MV-4-11 (cell line): ENCODE measurements at regions not wholly inside any gene's neighbourhood (a gene's known extent, or its start where the extent isn't known, plus 50 kb on each side); places are given as distances from the start of the nearest gene placed in this dataset.
A peak's percentile ranks its signal among the peaks of the same experiment; 100 is the strongest.

ENCODE experiments used
- DNase-seq: peaks from one replicate; lab custom pipeline; 2025; lab: John Stamatoyannopoulos, UW

GRCh38 chr5:21171038-21171437, 1183.0 kb upstream of the CDH18 start:
- DNase-seq, result no peak

- DNase-seq, result no peak
These were observed 1180.6 kb upstream of the CDH18 start for GRCh38 chr5:21168557-21168956.

GRCh38 chr5:21165344-21165743, 1177.3 kb upstream of the CDH18 start:
- DNase-seq, result no peak

DNA sequence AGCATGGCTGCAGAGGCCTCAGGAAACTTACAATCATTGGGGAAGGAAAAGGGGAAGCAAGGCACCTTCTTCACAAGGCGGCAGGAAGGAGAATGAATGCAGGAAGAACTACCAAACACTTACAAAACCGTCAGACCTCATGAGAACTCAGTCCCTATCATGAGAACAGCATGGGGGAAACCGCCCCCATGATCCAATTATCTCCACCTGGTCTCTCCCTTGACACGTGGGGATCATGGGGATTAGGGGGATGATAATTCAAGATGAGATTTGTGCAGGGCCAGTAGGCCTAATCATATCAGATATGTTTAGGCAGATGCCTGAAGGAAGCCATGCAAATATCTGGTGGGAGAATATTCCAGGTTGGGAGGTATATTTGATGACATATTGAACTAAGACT, 1176.4 kb upstream of the CDH18 start:
- DNase-seq, result no peak

- no peak for DNase-seq
These were observed 1171.6 kb upstream of the CDH18 start for GRCh38 chr5:21159510-21160059.

DNA sequence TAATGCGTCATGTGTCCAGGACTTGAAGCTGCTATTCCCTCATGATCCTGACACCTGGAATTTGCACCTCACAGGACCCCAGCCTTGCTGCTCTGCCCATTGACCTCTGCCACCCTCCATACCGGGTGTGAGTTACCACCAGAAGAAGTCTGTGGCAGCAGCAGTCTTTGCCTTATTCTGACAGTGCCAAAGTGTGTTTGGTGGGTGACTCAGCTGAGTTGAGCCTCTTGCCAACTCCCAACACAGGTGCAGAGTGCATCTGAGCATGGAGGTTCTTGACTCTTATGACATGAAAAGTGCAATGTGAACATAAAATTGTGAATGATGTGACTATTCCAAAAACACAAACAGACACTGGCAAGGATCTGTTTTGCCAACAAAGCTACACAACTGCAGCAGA, 1166.5 kb upstream of the CDH18 start:
- no peak for DNase-seq

DNA sequence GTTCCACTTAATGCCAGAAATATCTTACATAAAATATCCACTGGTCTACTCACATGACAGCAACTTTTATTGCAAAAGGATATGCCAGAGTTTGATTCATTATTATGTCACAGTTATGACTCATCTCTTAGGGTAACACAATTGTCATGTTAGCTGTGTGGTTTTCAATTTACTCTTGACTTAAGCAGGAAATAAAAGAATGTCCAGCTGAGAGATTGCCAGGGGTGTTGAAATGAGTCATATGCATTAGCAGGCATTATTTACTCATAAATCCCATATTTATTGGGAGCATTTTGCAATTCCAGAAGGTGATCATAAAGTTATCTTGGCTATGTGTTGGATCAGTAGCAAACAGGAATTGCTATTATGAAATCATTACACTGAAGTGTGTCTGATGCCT, 1164.6 kb upstream of the CDH18 start:
- peak; percentile 39 for DNase-seq

GRCh38 chr5:21145376-21145775, 1157.4 kb upstream of the CDH18 start:
- DNase-seq, result no peak

GRCh38 chr5:21143686-21144085, 1155.7 kb upstream of the CDH18 start:
- no peak for DNase-seq

DNA sequence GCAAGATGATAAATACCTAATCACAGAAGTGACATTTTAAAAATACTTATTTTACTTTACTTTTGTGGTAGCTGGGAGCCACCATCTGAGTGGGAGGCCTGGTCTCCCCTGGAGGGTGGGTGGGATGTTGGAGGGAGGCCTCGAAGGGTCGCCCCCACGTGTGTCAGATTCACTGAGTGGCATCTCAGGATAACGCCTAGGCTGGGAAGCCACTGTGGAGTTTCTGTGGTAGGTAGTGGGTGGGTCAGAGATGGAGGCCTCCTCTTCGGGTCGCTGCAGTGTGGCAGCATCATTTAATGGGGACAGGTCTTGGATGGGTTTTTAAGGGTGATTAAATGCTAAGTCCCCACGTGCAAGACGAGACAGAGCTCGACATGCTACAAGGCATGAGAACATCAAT, 1154.8 kb upstream of the CDH18 start:
- no peak for DNase-seq

DNA sequence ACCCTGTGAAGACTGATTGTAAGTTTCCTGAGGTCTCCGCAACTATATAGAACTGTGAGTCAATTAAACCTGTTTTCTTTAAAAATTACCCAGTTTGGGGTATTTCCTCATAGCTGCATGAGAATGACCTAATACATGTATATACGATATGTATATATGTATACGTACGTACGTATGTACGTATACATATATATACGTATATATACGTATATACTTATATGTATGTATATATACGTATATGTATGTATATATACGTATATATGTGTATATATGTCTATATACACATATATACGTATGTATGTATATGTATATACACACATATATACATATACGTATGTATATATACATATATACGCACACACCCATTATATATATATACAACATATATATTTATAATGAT, 1153.0 kb upstream of the CDH18 start:
- no peak for DNase-seq

- DNase-seq, result no peak
These were observed 1138.2 kb upstream of the CDH18 start for GRCh38 chr5:21126236-21126635.

- no peak for DNase-seq
These were observed 1137.4 kb upstream of the CDH18 start for GRCh38 chr5:21125238-21125983.

DNA sequence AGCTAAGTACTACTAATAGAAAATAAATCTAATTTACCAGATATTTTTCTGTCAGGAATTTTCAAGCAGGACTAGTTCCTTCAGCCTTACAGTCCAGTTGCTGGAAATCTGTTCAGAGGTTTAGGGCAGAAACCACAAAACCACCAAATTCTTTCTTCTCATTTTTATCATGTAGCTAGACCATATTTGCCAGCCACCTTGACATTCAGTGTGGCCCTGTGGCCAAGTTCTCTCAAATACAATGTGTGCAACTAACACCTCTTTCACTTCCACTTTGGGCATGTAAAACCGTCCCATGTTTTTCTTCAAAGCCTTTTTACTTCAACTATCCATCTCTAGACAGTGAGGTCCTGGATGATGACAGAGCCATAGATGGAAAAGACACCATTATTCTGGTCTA, 1133.2 kb upstream of the CDH18 start:
- DNase-seq, result peak; percentile 33

DNA sequence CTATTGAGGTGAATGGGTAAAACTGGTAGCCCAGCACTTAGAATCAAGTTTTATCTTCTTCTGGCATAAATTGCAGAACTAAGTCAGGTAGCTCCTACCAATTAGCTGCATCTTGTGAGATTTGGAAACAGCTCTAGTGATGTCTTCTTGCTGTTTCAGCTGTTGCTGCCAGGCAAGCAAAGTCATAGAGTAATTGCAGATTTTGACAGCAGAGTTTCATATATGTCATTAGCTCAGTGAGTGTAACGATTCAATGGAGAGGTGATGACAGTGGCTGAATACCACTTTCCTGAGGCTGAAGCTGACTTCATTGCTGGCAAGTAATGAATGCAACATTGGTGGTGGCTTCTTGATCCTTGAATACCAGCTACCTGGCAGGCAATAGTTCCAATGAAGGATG, 1109.7 kb upstream of the CDH18 start:
- DNase-seq, result no peak

- DNase-seq, result no peak
These were observed 1106.6 kb upstream of the CDH18 start for GRCh38 chr5:21094619-21095018.

GRCh38 chr5:21087766-21088165, 1099.8 kb upstream of the CDH18 start:
- DNase-seq, result no peak

- no peak for DNase-seq
These were observed 1097.8 kb upstream of the CDH18 start for GRCh38 chr5:21085791-21086190.

DNA sequence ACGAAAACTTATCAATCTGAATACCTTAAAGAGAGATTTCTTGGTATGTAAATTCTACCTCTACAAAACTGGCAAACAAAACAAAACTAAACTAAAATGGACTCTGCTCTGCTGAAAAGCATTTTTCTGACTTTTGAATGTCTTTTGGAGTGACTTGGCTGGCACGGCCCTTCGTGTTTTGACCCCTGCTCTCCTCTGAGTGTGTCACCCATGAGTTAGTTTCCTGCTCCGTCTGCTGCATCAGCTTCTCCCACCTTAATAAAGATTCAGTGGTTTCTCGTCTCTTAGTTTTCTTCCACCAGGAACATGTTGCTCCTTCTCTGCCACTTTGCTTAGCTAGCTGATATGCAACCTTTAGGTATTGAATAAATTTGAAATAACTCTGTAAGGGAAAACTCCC, 1084.0 kb upstream of the CDH18 start:
- no peak for DNase-seq

DNA sequence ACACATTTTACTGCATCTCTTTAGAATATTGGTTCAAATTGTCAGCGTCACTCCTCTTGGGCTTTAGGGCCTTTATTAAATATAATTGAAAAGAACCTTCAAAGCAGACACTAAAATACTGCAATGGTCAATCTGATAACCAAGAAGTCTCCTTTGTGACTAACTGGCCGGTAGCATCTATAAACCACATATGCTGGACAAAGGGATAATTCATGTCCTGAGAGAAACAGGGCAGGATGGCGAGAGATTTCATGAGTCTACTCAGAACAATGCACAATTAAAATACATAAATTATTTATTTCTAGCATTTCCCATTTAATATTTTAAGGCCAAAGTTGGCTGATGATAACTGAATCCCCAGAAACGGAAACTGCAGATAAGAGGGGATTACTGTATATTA, 1083.4 kb upstream of the CDH18 start:
- no peak for DNase-seq

- no peak for DNase-seq
These were observed 1082.9 kb upstream of the CDH18 start for GRCh38 chr5:21070858-21071257.

GRCh38 chr5:21067724-21068123, 1079.7 kb upstream of the CDH18 start:
- DNase-seq, result no peak

GRCh38 chr5:21063146-21063545, 1075.1 kb upstream of the CDH18 start:
- no peak for DNase-seq

DNA sequence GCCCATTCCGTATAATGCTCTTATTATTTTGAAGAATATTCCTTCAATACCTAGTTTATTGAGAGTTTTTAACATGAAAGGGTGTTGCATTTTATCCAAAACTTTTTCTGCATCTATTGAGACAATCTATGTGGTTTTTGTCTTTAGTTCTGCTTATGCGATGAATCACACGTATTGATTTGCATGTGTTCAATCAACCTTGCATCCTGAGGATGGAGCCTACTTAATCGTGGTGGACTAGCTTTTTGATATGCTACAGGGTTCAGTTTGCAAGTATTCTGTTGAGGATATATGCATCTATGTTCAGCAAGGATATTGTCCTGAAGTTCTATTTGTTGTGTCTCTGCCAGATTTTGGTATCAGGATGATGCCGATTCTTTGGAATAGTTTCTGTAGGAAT, 1070.3 kb upstream of the CDH18 start:
- no peak for DNase-seq
